GM19463 (cell line): ENCODE measurements at regions not wholly inside any gene's neighbourhood (a gene's known extent, or its start where the extent isn't known, plus 50 kb on each side); places are given as distances from the start of the nearest gene placed in this dataset.

Experiments
- ATAC-seq: cut with Tn5 transposase; IDR thresholded peaks from one replicate; pipeline ENCODE4 v1.9.1; 2021; ENCODE audit warnings: mild to moderate bottlenecking, moderate library complexity; ENCODE audit not compliant: unreplicated experiment

DNA sequence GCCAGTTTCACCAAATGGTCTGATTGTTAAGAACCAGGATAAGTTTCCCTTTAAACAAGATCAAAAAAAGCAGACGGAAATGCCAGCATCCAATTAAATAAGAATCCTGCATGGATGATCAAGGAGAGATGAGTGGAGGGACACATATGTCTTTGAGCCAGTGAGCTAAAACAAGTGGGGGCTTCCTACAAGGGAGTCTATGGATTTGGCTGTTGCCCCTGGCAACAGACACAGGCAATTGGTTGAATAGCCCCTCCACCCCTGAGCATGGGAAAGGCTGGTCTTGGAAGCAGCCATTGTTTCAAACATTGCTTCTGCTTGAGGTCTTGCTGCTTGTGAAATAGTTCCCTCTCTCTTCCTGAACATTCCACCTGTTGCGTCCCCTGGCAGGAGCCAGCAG is 374.7 kb upstream of the ERCC4 start:
- no peak for ATAC-seq

DNA sequence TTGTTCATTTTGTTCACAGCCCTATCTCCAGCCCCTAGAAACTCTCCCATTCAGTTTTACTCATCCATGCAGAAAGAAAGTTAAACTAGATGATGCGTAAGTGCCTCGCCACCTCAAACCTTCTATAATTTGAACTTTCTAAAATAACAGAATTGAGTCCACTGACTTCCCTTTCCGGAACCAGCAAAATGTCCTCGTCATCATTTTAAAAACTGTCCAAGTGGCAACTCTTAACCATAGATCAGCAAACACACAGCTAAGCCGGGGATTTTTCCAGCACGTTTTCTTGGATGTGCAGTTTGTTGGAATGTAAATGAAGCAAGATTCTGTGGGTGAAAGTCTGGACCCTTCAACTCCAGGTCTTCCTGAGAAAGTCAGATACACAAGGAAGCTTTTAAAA is 369.7 kb upstream of the ERCC4 start:
- no peak for ATAC-seq

DNA sequence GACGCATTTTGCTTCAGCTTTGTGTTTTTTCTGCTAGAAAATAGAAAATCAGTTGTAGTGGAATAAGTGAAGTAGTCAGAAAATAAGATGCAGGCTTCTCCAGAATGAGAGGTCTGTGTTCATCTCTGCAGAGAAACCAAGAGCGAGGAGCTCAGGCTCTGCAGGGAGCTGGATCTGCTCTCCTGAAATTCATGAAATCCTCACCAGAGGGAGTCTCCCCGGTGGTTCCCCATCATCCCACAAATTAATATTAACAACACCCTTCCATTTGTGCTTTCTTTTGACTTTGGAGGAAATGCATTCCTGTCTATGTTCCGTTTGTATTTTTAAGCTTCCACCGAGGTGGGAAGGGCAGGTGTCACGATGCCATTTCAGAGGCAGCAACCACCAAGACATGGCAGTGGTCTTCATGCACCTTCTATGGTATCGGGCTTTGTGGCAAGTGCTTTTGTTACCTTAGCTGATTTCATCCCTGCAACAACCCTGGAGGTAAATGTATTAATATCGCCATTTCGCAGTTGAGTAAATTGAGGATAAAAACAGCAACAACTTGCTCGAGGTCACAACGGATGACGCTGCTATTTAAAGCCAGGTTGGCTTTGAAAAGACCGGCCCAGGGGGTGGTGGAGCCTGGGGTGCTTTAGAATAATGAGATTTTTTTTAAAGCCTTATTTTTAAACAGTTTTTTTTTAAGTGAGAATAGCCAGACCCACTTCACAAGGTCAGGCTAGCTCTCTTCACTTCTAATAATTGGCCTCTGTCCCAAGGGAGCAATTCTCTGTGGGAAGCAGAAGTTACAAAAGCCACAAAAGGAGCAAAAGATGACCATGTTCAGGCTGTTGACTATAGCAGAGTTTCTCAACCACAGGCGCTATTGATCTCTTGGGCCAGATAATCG is 367.6 kb upstream of the ERCC4 start:
- no peak for ATAC-seq

DNA sequence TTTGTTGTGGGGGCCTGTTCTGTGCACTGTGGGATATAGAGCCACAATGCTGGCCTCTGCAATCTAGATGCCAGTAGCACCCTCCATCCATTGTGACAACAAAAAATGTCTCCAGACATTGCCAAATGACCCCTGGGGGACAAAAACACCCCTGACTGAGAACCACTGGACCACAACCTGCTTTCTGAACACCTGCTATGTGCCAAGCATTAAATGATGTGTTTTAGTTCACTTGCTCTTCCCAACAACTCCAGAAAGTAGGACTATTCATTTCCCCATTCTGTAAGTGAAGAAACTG is 367.0 kb upstream of the ERCC4 start:
- no peak for ATAC-seq

DNA sequence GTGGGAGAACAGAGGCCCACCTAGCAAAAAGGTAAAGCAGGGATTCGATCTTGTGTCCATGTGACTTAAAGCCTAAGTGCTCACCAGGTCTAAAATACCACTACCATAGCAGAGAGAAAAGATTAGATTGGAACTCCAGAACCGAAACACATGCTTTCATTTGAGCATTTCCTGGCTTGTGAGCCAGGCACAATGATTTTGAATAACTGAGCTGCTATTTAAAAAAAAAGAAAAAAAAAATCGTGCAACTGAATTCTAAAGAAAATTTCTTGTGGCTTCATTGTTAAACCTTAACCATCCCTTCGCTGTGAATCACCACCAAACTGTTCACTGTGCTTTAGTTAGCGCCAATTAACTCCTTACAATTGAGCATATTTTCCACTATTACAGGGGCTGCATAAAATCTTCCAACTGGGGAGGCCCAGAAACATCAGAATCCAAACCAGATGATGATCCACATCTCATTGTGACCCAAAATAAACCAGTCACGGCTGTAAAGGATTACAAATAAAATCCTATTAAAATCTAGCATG is 366.4 kb upstream of the ERCC4 start:
- no peak for ATAC-seq

DNA sequence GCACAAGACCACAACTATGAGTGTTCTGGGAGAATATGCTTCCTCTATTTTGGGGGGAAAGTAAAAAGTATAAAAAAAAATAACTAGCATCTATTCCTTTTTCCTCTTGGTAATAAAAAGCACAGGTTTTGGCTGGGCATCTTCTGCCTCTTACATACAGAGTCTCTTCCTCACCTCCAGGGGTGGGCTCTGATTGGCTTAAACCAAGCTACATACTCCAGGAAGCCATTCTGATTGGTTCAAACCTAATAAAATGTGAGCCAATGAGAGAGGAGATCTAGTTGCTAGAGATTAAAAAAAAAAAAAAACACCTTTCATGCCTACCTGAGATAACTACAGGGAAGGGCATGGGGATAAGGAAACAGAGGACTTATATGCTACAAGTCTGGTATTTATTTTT is 365.9 kb upstream of the ERCC4 start:
- no peak for ATAC-seq

DNA sequence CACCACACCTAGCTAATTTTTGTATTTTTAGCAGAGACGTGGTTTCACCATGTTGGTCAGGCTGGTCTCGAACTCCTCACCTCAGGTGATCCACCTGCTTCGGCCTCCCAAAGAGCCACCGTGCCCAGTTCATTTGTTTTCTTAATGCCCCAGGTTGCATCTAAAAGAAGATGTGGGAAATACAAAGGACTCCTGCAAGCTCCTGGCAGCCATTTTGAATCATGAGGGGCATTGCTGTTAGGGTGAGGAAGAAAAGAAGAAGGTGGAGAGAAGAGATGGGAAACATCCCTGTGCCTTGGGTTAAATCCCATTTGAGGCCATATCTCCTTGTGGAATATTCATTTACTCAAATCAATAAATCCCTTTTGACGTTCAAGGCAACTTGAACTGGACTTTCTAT is 365.3 kb upstream of the ERCC4 start:
- no peak for ATAC-seq

DNA sequence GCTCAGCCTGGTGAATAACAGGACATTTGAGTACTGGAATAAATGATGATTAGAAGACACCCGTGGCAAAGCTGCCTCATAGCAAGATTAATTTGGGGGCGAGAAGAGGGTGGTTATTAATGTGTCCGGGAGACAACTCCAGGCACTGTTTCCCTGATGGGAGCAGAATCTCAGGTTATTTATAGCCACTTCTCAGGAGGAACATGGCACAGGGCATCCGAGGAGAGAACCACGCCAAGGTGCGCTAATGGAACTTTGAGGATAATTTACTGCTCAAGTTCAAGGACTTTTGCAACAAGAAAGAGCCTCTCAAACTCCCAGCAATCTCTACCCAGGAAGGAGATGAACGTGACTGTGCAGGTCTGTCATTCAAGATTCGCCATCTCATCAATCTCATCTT is 362.5 kb upstream of the ERCC4 start:
- no peak for ATAC-seq

DNA sequence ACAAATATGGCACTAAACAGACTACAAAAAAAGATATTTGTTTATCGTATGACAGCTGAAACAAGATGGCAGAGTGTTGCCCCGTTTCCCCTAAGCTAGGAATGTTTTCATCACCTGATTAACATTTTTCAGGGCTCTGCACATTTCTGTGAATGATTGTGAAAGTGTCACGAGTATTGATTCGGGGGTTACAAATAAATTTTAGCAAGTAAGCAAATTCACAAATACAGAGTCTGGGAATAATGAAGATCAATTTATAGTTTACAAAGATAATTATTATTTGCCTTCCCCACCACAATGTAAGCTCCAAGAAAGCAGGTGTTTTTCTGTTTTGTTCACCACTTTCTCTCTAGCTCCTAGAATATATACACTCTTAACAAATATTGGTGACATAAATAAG is 361.2 kb upstream of the ERCC4 start:
- no peak for ATAC-seq

DNA sequence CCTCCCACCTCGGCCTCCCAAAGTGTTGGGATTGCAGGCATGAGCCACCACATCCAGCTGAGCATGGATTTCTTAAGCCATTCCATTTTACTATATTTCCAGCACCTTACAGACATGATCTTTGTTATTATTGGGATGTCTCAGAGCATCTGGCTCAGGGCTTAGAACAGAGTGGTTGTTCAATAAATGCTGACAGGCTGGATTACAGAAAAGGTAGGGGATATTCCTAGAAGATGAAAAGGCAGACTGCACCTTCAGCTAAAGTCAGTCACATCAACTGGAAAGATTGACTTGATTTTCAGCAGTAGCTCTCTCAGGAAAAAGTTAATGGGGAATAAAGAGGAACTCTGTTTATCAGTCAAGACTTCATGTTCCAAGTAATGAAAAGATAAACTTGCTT is 360.3 kb upstream of the ERCC4 start:
- ATAC-seq, result no peak

DNA sequence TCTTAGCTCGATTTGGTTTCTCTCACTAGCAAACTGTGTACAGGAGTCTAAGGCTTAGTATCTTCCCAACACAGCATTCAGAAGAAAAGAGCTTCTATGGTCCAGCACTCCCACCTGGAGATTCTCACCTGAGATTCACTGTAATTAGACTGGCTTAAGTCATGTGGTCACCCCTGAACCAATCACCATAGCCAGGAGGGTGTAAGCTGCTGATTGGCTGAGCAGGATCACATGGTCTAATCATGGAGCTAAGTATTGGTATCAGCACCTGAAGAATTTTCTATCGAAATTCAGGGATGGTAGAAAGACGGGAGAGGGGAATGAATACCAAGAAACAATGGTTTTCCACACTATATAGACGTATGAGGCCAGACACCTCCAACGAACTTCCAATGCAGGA is 359.8 kb upstream of the ERCC4 start:
- no peak for ATAC-seq

DNA sequence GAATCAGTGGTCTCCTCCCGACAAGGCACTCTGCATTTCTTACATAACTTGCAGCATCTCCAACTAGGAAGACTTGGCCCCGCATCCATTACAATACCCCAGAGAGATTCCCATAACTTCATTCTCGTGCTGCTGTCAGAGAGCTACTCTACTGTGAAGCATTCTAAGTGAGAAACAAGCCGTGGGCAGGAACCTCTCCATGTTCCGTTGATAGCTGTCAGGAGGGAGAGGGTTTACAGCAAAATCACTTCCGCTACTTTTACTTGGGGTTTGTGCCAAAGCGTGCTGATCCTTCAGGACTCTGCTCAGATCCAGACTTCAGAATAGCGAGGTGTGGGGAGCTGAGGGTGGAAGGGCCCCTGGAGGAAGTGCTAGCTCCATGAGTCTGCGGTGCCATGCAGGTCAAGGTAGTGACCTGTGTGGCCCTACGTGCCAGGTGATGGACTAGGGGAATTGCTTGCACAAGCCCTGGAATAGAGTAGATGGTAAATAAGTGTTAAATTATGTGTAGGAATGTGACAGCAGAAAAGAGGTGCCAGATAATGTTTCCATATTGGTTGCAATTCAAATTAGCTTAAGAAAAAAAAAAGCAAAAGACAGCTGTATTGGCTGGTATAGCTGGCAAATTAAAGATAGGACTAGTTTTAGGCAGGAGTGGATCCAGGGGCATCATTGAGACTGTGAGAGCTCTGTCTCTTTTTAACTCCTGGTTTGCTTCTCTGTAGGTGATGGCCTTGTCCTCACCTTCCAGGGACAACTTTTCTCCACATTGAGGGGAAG is 358.5 kb upstream of the ERCC4 start:
- no peak for ATAC-seq

DNA sequence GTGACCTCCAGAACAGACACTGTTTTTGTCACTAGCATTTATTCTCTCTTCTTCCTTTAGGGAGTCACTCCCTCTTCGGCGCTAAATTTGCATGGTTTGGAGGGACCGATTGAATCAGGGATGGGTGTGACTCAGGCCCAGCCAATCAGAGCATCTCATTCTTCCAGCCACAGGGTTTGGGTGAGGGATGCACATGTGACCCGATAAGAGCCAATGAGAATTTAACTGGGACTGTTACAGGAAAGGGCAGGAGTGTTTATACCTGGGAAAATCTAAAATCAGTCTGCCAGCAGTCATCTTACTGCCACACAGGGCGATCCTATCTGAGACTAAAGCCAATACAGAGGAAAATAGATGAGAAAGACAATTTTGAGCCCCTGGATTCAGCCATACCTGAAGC is 351.2 kb upstream of the ERCC4 start:
- no peak for ATAC-seq

DNA sequence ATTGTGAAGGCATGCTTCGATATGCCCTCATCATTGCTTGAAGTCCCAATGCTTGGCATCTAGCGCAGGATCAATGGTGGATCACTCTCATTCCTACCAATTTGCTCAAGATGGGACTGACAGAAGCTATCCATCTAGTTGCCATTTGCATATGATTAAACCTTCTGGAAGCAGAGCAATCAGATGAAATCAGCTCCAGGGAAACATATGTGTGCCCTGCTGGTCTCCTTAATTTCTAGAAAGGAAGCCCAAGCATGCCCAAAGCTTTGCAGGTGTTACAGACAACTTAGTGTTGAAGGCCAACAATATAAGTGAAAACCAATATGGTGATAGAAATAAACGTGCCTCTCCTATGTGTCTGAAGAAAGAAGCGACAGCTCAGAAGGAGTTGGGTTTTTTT is 350.0 kb upstream of the ERCC4 start:
- no peak for ATAC-seq

DNA sequence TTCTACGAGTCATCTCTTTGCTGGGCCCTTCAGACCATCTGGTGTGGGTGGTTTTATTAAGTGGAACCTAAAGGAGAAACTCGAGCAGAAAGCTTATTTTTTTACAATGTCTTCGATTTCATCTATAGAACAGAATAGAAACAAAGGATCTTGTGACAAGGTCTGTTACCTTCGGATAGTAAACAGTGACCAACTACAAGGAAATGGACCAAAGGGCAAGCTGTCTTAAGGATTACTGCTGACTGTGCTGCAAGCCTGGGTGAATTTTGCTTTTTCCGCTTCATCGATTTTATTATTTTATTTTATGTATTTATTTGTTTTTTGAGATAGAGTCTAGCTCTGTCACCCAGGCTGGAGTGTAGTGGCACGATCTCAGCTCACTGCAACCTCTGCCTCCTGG is 348.9 kb upstream of the ERCC4 start:
- no peak for ATAC-seq

DNA sequence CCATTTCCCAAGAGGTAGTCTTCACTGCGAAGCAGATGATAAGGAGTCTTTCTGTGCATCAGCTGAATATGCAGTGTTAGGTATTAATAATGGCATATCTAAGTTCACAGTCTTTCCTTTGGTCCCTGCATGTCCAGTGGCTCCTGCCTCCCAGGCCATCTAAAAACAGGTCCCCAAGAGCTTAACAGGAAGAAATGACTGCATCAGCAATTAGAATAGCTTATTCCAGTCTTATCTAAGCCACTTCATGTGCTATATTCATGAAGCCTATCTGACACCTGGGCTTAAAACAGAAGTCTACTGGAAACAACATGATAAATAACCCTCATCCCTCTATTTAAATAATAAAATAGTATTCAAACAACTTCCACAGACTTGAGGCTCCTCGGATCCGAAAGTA is 346.1 kb upstream of the ERCC4 start:
- ATAC-seq, result no peak

DNA sequence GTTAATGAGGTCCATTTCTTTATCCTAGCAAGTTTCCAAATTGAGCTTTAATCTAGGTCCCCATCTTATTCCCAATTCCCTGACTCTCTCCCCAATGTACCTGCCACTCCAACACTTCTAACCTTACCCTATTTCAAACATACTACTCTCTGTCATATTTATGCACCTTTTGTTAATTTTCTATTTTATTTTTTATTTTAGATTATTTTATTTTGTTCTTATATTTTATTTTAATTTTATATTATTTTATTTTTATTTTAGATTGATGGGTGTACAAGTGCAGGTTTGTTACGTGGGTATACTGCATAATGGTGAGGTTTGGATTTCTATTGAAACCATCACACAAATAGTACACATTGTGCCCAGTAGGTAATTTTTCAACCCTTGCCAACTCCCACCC is 333.9 kb upstream of the ERCC4 start:
- ATAC-seq, result no peak

DNA sequence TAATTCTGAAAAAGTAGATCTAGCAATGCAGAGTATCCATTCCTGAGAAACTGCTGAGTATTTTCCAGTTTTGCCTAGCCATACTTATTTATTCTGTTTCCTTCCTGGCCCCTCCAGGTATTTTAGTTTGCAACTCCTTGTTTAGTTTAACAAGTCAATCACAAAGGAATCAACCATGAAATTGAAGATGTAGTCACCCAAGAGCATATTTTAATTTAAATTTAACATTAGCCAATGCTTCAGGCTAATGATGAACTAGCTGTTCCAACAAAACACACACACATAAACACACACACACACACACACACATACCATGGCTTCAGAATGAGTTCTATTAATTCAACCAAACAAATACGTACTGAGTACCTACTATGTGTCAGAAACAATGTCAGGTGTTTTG is 332.8 kb upstream of the ERCC4 start:
- no peak for ATAC-seq

DNA sequence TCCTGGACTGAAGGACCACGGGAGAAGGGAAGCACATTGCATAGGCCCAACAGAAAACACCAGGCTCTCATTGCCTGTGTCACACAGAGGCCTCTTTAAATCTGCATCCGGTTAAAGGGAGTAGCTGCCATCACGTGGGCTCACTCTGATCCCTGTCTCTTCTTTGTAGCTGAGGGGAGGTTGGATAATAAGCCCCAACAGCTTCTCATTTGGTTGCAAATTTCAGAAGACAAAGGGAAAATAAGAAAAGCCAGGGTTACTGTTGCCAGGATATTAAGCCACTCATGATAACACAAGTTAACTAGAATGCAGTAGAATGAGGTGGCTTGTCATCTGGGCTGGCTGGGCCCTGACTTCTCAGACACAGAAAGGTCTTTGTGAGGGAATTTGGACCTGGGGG is 325.1 kb upstream of the ERCC4 start:
- ATAC-seq, result no peak

DNA sequence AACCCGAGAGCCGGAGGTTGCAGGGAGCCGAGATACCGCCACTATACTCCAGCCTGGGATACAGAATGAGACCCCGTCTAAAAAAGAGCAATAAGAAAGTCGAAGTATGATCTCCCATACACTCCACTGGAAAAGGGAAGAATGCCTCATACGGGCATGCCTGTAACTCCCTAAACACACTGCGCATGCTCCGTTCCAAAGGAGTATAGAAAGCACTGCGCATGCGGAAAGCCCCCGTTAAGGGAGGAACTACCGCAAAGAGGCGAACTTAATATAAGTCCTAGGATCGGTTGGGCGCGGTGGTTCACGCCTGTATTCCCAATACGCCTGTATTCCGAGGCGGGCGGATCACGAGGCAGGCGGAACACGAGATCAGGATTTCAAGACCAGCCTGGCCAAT is 313.1 kb upstream of the ERCC4 start:
- no peak for ATAC-seq

DNA sequence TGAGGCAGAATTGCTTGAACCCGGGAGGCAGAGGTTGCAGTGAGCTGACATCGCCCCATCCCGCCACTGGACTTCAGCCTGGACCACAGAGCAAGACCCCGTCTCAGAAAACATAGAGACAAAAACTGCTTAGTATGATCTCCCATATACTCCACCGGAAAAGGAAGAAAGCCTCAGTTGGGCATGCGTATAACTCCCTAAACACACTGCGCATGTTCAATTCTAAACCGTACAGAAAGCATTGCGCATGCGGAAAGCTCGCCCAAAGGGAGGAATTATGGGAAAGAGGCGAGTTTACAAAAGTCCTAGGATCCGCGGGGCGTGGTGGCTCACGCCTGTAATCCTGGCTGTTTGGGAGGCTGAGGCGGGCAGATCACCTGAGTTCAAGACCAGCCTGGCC is 312.7 kb upstream of the ERCC4 start:
- ATAC-seq, result no peak

DNA sequence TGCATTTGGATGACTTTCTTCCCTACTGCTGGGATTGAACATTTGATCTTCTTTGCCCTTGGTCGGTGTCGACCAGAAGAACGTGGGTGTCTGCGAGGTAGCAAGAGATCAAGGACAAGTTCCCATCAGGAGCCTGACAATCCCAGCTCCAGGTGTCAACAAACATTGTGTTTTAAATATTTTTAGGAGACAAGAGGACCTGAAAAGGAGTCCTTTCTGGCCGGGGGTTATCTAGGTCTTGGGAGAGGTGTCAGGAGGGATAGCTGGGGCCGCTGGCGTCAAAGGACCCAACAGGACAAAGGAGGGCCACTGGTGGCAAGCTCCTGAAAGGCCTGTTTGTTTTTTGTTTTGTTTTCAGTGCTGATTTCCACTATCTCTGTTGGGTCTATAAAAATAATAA is 308.4 kb upstream of the ERCC4 start:
- no peak for ATAC-seq
